Islet of Langerhans (tissue), 1 donor: ENCODE measurements at regions not wholly inside any gene's neighbourhood (a gene's known extent, or its start where the extent isn't known, plus 50 kb on each side); places are given as distances from the start of the nearest gene placed in this dataset.
"Not testable (repeated sequence)": the region's sequence is repeated elsewhere in the genome, so short reads cannot be mapped to it uniquely, and the experiment has no call there.

Source experiments
- FAIRE-seq: peaks from one replicate; lab custom pipeline; 2011; peaks lifted over from hg19 to GRCh38; lab: Jason Lieb, UNC

GRCh38 chr6:25125736-25126135, 153.4 kb upstream of the CARMIL1 start:
- FAIRE-seq, result no peak

GRCh38 chr6:25127076-25127837, 151.9 kb upstream of the CARMIL1 start:
- no peak for FAIRE-seq

GRCh38 chr6:25130518-25130917, 148.7 kb upstream of the CARMIL1 start:
- FAIRE-seq, result no peak

- FAIRE-seq, result no peak
Measured at GRCh38 chr6:25132934-25133333, 146.2 kb upstream of the CARMIL1 start.

- FAIRE-seq, result no peak
Measured at GRCh38 chr6:25133568-25133967, 145.6 kb upstream of the CARMIL1 start.

- FAIRE-seq, result no peak
Measured at GRCh38 chr6:25136854-25137253, 142.3 kb upstream of the CARMIL1 start.

- no peak for FAIRE-seq
Measured at GRCh38 chr6:25137480-25137879, 141.7 kb upstream of the CARMIL1 start.

DNA sequence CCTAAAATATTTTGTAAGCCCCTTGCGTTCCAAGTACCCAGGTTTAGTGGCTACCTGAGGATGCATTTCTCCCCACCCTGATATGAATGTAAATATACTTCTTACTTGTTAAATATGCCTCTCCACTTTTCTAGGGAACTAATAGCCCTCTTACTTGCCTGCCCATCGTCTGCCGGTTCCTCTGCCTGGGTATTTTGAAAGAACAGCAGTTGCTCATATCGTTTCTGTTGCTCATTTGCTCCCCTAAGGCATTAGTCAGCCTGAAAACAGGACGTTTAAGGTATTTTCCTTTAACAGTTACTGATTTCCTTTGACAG, 141.3 kb upstream of the CARMIL1 start:
- no peak for FAIRE-seq

- FAIRE-seq, result no peak
Measured at GRCh38 chr6:25138233-25138933, 140.8 kb upstream of the CARMIL1 start.

- FAIRE-seq, result no peak
Measured at GRCh38 chr6:25138934-25139415, 140.2 kb upstream of the CARMIL1 start.

DNA sequence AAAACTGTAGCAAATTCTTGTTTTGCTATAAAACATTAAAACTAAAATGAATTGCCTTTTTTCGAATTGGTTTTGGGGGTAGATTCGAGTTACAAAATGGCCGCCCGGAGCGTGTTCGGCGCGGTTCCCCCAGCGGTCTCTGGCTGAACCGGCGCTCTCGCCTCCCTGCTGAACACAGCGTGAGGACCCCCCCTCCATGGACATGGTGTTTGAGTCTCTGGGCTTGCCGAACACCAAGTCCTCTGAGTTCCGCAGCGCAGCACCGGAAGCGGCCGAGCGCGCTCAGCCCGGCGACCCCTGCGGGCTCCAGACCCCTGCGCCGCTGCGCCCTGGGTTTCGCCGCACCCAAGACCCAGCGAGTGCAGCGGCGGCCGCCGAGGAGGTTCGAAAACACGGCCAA, 139.6 kb upstream of the CARMIL1 start:
- not testable (repeated sequence) for FAIRE-seq

GRCh38 chr6:25142506-25142905, 136.7 kb upstream of the CARMIL1 start:
- FAIRE-seq, result no peak

DNA sequence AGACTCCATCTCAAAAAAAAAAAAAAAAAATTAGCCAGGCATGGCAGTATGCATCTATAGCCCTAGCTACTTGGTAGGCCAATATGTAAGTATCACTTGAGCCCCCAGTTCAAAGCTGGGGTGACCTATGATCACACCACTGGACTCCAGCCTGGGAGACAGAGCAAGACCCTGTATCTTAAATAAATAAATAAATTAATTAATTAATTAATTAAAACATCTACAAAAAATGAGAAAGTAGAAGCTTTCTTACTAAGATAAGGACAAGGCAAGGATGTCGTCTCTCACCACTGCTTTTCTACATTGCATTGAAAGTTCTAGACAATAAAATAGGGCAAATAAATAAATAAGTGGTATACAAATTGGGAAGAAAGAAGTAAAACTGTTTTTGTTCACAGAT, 134.3 kb upstream of the CARMIL1 start:
- no peak for FAIRE-seq

DNA sequence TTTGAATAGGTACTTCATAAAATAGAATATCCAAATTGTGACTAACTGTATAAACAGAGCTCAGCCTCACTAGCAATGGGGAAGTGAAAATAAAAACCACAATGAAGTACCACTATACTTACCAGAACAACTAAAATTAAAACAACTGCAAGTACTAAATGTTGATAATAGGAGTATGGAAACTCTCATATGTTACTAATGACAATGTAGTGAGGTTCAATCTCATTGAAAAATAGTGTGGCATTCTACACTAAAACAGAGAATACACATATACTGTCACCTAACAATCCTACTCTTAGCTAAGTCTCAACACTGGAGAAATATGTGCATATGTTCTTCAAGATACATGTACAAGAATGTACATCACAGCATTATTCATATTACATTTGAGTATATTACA, 132.0 kb upstream of the CARMIL1 start:
- FAIRE-seq, result no peak

DNA sequence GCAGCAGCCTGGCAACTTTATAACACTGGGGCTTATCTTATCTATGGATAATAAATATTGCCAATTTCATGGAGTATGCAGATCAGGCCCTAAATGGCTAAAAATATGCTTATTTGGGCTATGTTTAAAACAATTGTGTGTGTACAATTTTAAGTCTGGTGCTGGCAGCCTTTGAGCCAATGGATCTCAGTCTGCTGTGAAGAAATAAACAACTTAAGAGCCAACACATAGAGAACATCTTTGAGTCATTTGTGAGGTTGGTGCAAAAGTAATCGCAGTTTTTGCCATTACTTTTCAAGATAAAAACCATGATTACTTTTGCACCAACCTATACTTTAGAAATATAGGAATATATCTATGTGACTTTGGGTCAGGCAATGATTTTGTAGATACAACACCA, 129.1 kb upstream of the CARMIL1 start:
- FAIRE-seq, result no peak

DNA sequence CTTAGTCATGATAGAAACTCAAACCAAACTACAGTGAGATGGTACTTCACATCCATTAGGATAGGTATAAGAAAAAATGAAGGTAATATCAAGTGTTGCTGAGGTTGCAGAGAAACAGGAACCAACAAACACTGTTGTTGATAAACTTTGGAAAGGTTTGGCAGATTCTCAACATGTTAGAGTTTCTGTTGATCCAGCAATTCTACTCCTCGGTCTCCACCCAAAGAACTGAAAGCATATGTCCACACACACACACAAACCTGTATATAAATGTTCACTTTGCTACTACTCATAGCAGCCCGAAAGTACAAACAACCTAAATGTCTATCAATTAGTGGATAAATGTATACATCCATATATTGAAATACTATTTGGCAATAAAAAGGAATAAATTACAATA, 128.3 kb upstream of the CARMIL1 start:
- FAIRE-seq, result no peak

GRCh38 chr6:25153079-25153478, 126.1 kb upstream of the CARMIL1 start:
- FAIRE-seq, result no peak

DNA sequence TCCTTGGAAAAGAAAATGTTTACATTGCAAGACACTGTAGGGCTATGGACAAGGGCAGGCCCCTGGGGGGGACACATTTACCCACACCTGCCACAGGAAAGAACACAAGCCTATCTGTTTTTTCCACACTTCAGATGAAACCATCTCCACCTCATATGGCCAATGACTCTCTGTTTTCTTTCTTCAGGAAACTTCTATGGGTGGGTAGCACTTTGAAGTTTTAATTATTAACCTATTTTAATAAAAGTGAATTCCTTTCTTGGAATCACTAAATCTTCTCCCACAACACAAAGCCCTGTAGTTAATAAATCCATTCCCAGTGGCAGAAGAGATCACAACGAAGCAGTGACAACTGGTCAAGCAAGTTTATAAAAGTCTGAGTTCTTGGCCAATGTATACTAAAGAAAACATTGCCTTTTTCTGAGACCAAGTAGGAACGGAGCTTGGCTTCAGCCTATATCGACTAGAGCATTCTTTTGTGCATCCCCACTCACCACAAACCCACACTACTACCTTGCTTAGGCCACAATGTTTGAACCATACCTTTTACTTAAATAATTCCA, 125.1 kb upstream of the CARMIL1 start:
- no peak for FAIRE-seq

DNA sequence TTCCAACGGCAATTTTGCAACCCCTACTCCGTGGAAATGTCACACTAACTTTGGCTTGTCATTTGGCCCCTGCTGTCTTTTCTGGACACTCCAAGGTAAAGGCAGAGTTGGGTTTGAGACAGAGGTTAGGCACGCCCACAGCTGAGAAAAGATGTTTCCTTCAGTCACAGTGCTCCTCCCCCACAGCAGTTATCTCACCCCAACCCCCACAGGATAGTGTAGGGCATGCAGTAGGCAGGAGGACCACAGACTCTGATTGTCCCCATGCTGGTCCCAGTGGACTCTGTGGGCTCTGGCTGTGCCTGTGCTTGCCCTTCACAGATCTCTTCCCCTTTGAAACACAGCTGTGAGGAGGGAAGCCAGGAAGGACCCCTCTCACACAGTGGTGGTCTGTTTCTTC, 124.0 kb upstream of the CARMIL1 start:
- FAIRE-seq, result no peak

DNA sequence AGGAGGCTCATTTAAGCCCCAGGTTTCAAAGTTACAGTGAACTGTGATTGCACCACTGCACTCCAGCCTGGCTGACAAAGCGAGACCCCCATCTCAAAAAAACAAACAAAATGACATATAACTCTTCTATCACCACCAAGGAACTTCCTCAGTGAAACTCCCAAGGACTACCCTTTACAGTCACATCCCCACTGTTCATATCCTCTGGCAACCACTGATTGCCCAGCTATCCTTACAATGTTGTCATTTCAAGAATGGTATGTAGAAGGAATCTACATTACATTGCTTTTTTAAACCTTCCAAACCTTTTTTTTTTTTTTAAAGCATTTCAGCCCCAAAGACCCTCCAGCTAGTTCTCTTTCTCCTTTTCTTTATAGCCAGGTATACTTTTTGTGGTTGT, 123.1 kb upstream of the CARMIL1 start:
- FAIRE-seq, result no peak

GRCh38 chr6:25157183-25157582, 122.0 kb upstream of the CARMIL1 start:
- FAIRE-seq, result no peak

GRCh38 chr6:25157842-25158241, 121.3 kb upstream of the CARMIL1 start:
- no peak for FAIRE-seq

GRCh38 chr6:25160134-25160533, 119.0 kb upstream of the CARMIL1 start:
- not testable (repeated sequence) for FAIRE-seq

DNA sequence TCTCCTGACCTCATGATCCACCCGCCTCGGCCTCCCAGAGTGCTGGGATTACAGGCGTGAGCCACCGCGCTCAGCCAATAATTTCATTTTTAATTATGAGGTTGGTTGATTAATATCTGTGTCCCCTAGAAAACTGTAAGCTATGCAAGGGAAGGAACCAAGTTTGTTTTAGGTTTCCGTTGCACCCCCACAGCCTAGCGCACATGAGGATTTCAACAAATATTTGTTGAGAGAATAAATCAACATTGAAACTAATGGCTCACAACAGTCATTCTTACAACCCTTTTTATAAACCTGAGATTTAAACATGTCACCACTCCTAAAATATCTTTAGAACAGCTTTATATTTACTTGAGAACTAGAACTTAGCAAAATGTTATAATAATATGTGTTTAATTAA, 114.0 kb upstream of the CARMIL1 start:
- FAIRE-seq, result no peak
